ENCODE measurements at regions not wholly inside any gene's neighbourhood (a gene's known extent, or its start where the extent isn't known, plus 50 kb on each side); places are given as distances from the start of the nearest gene placed in this dataset.

GRCh38 chr9:109624896-109625295, 126.8 kb upstream of the PTPN3 start:
- no peak for DNase-seq
- intact Hi-C loops (cut with DNase I), result no loop called here
- no peaks in the 10 kb centered on the region for H3K36me3 ChIP-seq
- no peaks in the 10 kb centered on the region for H3K4me1 ChIP-seq
- TF ChIP-seq POLR2A (IDR thresholded peaks at IDR 0.05), result no peak
- TF ChIP-seq EP300 (IDR thresholded peaks at IDR 0.05), result no peak
- no peak for TF ChIP-seq POLR2AphosphoS5 (IDR thresholded peaks at IDR 0.05)
- no peak for TF ChIP-seq CTCF (IDR thresholded peaks at IDR 0.05)
- H3K27ac ChIP-seq, result no peak overlapping the region
- WGBS, 2 donors, result 69 to 77% methylated on average over 1 of the region's 1 CpG
- no peaks in the 10 kb centered on the region for H3K27me3 ChIP-seq
- no peak overlapping the region for H3K4me3 ChIP-seq
- H3K9me3 ChIP-seq, result no peaks in the 10 kb centered on the region

- H3K4me1 ChIP-seq, result no peaks in the 10 kb centered on the region
- no peak overlapping the region for H3K27ac ChIP-seq
- intact Hi-C loops (cut with DNase I), result no loop called here
- DNase-seq, result no peak
- no peak for TF ChIP-seq EP300 (IDR thresholded peaks at IDR 0.05)
- TF ChIP-seq POLR2A (IDR thresholded peaks at IDR 0.05), result no peak
- TF ChIP-seq POLR2AphosphoS5 (IDR thresholded peaks at IDR 0.05), result no peak
- TF ChIP-seq CTCF (IDR thresholded peaks at IDR 0.05), result no peak
- no peaks in the 10 kb centered on the region for H3K36me3 ChIP-seq
- WGBS, 2 donors, result 77 to 79% methylated on average over 4 of the region's 4 CpGs
- no peaks in the 10 kb centered on the region for H3K27me3 ChIP-seq
- H3K4me3 ChIP-seq, result no peak overlapping the region
- no peaks in the 10 kb centered on the region for H3K9me3 ChIP-seq
These were observed 128.9 kb upstream of the PTPN3 start for GRCh38 chr9:109627042-109627441.

GRCh38 chr9:109629615-109630014, 131.5 kb upstream of the PTPN3 start:
- no peak for DNase-seq
- TF ChIP-seq POLR2A (IDR thresholded peaks at IDR 0.05) (no peak), CTCF (IDR thresholded peaks at IDR 0.05) (no peak), POLR2AphosphoS5 (IDR thresholded peaks at IDR 0.05) (no peak), EP300 (IDR thresholded peaks at IDR 0.05) (no peak)
- H3K9me3 ChIP-seq, result no peaks in the 10 kb centered on the region
- intact Hi-C loops (cut with DNase I), result no loop called here
- no peaks in the 10 kb centered on the region for H3K27me3 ChIP-seq
- 43 to 58% methylated on average over 1 of the region's 1 CpG for WGBS, 2 donors
- peaks cover 0 to 5% (median 0%) of the 10 kb centered on the region in 4 donors for H3K4me1 ChIP-seq
- no peaks in the 10 kb centered on the region for H3K36me3 ChIP-seq
- no peak overlapping the region for H3K27ac ChIP-seq
- H3K4me3 ChIP-seq, result no peak overlapping the region

GRCh38 chr9:109632817-109633216, 134.7 kb upstream of the PTPN3 start:
- 83 to 87% methylated on average over 2 of the region's 2 CpGs for WGBS, 2 donors
- no peak for TF ChIP-seq CTCF (IDR thresholded peaks at IDR 0.05)
- TF ChIP-seq POLR2AphosphoS5 (IDR thresholded peaks at IDR 0.05), result no peak
- TF ChIP-seq EP300 (IDR thresholded peaks at IDR 0.05), result no peak
- no peak for TF ChIP-seq POLR2A (IDR thresholded peaks at IDR 0.05)

More at GRCh38 chr9:109632817-109633216, 134.7 kb upstream of the PTPN3 start:
- H3K4me3 ChIP-seq, result no peak overlapping the region
- H3K27ac ChIP-seq, result no peak overlapping the region
- H3K36me3 ChIP-seq, result no peaks in the 10 kb centered on the region
- no peak for DNase-seq
- H3K9me3 ChIP-seq, result no peaks in the 10 kb centered on the region
- intact Hi-C loops (cut with DNase I), result no loop called here
- peaks cover 0 to 6% (median 0%) of the 10 kb centered on the region in 4 donors for H3K4me1 ChIP-seq
- no peaks in the 10 kb centered on the region for H3K27me3 ChIP-seq
